GM18870 (cell line): ENCODE measurements at regions not wholly inside any gene's neighbourhood (a gene's known extent, or its start where the extent isn't known, plus 50 kb on each side); places are given as distances from the start of the nearest gene placed in this dataset.

Experiments
- ATAC-seq: cut with Tn5 transposase; IDR thresholded peaks from one replicate; pipeline ENCODE4 v1.9.1; 2021; ENCODE audit warnings: moderate library complexity; ENCODE audit not compliant: unreplicated experiment

GRCh38 chr5:139733698-139734538 lies 61.7 kb upstream of the PSD2 start:
- ATAC-seq = no peak

GRCh38 chr5:139734539-139734916 lies 61.1 kb upstream of the PSD2 start:
- no peak for ATAC-seq

DNA sequence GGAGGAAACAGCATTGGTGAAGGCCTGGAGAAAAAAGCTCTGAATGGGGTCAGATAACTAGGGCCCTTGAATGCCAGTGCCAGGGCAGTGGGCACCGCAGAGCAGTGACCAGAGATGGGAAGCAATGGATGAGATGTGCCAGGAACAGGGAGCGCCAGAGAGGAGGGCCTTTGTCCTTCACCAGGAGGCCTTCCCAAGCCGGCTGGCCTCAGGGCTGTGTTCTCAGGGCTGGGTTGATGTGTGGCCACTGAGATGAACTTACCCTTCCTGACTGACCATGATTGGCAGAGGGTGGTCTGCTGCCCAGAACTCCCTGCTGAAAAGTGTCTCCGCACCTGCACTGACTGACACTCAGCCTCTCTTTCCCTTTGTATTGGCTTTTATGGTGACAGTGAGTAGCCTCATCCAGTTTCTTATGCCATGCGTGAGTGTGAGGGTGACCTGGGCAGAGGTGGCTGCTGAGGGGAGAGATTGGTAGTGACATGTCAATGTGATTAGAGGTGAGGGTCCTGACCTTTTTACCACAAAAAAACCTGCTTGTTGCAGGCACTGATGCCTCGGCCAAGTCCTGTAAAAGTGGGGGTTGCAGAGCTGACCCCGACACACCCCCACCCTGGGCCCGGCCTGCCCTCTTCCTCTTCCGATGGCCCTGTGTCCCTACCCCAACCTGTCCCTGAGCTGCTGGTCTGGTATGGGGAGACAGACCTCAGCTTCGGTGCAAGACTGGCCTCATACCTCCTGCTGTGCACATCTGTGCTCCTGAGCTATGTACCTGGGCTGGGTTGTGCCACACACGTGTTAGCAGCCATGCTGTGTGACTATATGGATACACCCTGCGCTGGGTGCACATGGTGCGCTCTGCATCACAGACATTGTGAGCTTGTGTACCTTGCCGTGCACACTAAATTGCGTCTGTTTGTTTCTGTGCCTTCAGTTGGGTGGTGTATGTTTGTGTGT lies 57.1 kb upstream of the PSD2 start:
- no peak for ATAC-seq

DNA sequence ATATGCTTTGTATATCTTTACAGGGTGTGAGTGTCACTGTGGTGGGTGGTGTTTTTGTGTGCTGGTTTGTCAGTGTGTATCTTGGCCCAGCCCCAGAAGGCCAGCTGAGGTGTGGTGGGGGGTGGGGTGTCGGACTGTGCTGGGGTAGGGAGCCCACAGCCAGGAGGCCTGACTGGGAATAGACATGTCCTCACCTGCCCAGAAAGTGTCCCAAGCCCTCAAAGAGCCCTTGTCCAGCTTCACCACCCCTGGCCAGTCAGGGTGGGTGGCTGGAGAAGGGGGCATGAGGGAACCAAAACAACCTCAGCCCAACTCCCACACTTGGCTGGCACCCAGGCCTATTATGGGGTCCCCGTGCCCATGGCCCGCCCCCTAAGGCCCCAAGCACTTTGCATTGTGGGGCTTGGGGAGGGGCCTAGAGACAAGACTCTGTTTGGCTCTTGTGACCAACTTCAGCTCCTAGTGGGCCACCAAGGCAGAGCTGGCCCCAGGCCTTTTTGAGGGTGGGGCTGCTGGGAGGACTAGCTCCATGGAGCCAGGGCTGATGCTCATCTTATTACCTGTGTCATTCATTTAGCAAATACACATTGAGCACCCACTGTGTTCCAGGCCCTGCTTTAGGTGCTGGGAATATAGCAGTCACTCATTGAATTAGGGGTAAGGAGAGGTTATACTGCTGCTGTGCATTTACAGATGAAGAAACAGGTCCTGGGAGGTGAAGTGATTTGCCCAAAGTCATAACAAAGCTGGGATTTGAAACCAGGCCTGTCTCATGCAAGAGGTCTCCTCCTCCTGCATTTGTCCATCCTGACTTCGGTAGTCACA lies 56.2 kb upstream of the PSD2 start:
- ATAC-seq = no peak

DNA sequence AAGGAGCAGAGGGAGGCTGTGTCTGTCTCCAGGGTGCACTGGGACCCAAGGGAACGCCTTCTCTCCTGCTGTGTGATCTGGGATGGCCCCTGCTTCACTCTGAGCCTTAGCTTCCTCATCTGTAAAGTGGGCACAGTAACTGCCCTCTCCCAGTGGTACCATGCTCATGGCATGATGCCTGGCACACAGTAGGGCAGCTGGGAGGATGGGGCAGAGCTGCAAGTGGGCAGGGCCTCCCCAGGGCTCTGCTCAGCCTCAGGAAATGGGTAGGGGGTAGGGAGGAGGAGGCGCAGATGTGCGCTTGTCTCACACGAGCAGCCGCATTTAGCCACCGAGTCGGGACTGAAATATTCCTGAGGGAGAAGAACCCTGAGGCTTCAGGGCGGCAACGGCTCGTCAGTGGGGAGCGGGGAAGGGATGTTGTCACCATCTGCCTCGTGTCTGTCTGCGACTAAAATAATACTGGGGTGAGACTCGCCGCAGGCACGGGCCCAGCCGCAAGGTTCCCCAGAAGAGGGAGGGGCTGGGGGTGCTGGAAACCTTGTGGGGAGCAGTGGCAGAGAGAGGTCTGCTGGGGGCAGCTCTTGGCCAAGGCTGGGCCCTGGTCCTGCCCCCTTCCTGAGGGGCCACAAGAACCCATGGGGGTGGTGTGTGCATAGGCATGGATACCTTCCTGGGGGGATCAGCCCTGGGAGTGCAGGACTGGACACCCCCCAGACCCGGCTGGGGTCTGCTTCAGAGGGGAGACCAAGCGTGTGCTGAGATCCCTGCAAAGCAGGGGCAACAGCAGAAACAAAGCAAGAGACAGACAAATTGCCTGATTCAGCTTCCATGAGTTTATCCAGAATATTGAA lies 55.2 kb upstream of the PSD2 start:
- no peak for ATAC-seq

DNA sequence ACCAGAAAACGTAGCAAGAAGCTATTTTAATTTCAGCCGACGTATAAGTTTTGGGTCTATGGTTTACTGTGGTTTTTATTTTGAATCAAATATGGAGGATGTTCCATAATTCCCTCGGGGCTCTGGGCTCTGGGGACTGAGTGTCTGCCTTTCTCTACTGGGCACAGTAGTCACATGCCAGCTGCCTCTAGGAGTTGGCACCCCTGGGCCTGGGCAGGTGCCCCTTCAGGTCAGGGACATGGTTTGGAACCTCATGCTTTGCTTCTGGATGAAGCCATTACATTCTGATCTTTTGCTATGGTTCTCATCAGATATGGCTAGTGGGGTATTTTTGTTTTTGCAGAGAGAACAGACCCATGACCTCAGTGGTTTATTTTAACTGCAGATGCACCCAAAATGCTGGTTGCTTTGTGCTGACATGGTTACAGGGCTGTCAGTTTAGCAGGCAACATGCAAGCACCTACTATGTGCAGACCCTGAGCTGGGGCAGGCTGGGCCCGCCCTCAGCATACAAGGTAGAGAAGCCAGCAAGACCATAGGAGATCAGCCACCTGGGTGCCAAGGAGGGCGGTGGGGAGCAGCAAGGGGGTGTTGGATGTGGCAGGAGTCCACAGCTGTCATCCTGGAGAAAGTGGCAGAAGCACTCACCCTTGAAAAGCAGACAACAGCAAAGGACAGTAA lies 54.5 kb upstream of the PSD2 start:
- no peak for ATAC-seq

GRCh38 chr5:139741823-139742172 lies 53.8 kb upstream of the PSD2 start:
- ATAC-seq = no peak

- ATAC-seq = no peak
Measured at GRCh38 chr5:139742173-139742903, 53.3 kb upstream of the PSD2 start.

DNA sequence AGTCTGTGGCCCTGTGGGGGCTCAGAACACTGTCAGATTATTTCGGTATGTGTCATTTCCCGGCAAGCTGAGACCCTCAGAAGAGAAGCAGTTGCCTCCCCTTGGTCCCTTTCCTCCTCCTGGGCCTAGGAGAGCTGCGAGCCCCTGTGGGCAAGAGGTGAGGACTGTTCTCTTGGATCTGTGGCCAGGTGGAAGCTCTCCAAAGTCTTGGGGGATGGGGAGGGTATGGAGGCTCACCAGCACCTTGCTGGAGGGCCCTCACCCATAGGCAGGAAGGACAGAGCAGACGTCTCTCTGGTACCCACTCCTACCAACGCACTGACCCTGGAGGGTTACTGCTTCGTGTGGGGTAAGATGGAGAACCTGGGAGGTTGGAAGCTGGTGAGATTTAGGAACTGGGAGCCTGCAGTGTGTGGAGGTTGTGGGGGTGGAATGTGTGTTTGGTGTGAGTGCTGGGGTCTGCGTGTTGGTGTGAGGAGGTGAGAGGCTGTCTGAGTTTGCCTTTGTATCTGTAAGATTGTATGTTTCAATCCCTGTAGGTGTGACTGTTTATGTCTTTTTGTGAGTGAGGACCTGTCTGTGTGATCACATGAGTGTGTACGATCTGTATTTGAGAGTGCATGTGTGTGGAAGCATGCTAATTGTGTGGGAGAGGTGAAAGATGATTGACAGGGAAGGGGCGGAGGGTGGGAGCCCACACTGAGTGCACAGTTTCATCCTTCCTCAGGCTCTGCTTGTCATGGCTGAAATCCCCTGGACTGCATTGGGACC lies 52.4 kb upstream of the PSD2 start:
- ATAC-seq = no peak

DNA sequence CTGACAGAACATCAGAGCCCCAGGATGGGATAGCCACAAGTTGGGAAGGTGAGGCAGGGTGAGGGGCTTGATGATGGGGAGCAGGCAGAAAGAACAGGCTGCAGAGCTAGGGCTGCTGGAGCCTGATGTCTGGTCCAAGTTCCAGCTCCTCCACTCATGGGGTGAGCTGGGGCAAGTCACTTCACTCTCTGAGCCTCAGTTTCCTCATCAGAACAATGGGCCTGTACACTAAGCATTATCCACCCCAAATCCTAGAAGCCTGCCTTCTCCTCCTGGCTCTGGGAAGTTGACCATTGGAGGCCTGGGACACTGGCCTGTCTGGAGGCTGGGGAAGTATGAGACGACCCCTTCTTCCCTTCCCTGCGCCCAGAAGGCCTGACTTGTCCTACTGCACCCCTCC lies 51.8 kb upstream of the PSD2 start:
- no peak for ATAC-seq

GRCh38 chr5:139744471-139745131 lies 51.0 kb upstream of the PSD2 start:
- ATAC-seq = no peak

GRCh38 chr5:139745132-139745799 lies 50.3 kb upstream of the PSD2 start:
- peak; percentile 40 for ATAC-seq

- ATAC-seq = no peak
Measured at GRCh38 chr5:139745800-139746690, 49.6 kb upstream of the PSD2 start.
